NCI-H82 treated with DMSO at 0.1 percent for 48 hours (cell line): ENCODE measurements at regions not wholly inside any gene's neighbourhood (a gene's known extent, or its start where the extent isn't known, plus 50 kb on each side); places are given as distances from the start of the nearest gene placed in this dataset.
"Not testable (repeated sequence)": the region's sequence is repeated elsewhere in the genome, so short reads cannot be mapped to it uniquely, and the experiment has no call there.

Source experiments
- DNase-seq: peaks from one replicate; lab custom pipeline; 2025; ENCODE audit not compliant: unreplicated experiment; lab: John Stamatoyannopoulos, UW

GRCh38 chr7:136263112-136263860 is 286.1 kb upstream of the MTPN start:
- not testable (repeated sequence) for DNase-seq

- DNase-seq = not testable (repeated sequence)
Observed at GRCh38 chr7:136260591-136260990, 283.4 kb upstream of the MTPN start.

GRCh38 chr7:136259074-136259473 is 281.9 kb upstream of the MTPN start:
- no peak for DNase-seq

- DNase-seq = no peak
Observed at GRCh38 chr7:136256491-136256890, 279.3 kb upstream of the MTPN start.

GRCh38 chr7:136254148-136254547 is 277.0 kb upstream of the MTPN start:
- DNase-seq = no peak

GRCh38 chr7:136251826-136252225 is 274.7 kb upstream of the MTPN start:
- DNase-seq = no peak

- DNase-seq = no peak
Observed at GRCh38 chr7:136247211-136247610, 270.1 kb upstream of the MTPN start.

- DNase-seq = no peak
Observed at GRCh38 chr7:136245327-136246004, 268.3 kb upstream of the MTPN start.

GRCh38 chr7:136234040-136234439 is 256.9 kb upstream of the MTPN start:
- DNase-seq = no peak

GRCh38 chr7:136230210-136230609 is 253.1 kb upstream of the MTPN start:
- DNase-seq = no peak

GRCh38 chr7:136229790-136230189 is 252.6 kb upstream of the MTPN start:
- DNase-seq = no peak

GRCh38 chr7:136228171-136228570 is 251.0 kb upstream of the MTPN start:
- no peak for DNase-seq

GRCh38 chr7:136214356-136214755 is 237.2 kb upstream of the MTPN start:
- DNase-seq = no peak

GRCh38 chr7:136213012-136213411 is 235.9 kb upstream of the MTPN start:
- no peak for DNase-seq

- DNase-seq = no peak
Observed at GRCh38 chr7:136210664-136211063, 233.5 kb upstream of the MTPN start.

- no peak for DNase-seq
Observed at GRCh38 chr7:136210079-136210478, 232.9 kb upstream of the MTPN start.

- DNase-seq = no peak
Observed at GRCh38 chr7:136205956-136206355, 228.8 kb upstream of the MTPN start.

- DNase-seq = no peak
Observed at GRCh38 chr7:136198168-136198567, 221.0 kb upstream of the MTPN start.

GRCh38 chr7:136194878-136195277 is 217.7 kb upstream of the MTPN start:
- DNase-seq = no peak

GRCh38 chr7:136193940-136194339 is 216.8 kb upstream of the MTPN start:
- no peak for DNase-seq

GRCh38 chr7:136189506-136189998 is 212.4 kb upstream of the MTPN start:
- no peak for DNase-seq

GRCh38 chr7:136186281-136186680 is 209.1 kb upstream of the MTPN start:
- DNase-seq = no peak
